ENCODE measurements at regions not wholly inside any gene's neighbourhood (a gene's known extent, or its start where the extent isn't known, plus 50 kb on each side); places are given as distances from the start of the nearest gene placed in this dataset.
"Not testable (repeated sequence)": the region's sequence is repeated elsewhere in the genome, so short reads cannot be mapped to it uniquely, and the experiment has no call there.

- Histone ChIP-seq H3K4me1 (peaks cover 14% of the 10 kb centered on the region), H3K27me3 (ENCODE audit: low read depth) (no peaks in the 10 kb centered on the region), H3K27ac (replicated peaks) (no peak overlapping the region), H3K4me3 (no peak overlapping the region), H3K9me3 (replicated peaks) (no peaks in the 10 kb centered on the region), H3K36me3 (no peaks in the 10 kb centered on the region)
- no peak for DNase-seq
- TF ChIP-seq, protein P1, sequence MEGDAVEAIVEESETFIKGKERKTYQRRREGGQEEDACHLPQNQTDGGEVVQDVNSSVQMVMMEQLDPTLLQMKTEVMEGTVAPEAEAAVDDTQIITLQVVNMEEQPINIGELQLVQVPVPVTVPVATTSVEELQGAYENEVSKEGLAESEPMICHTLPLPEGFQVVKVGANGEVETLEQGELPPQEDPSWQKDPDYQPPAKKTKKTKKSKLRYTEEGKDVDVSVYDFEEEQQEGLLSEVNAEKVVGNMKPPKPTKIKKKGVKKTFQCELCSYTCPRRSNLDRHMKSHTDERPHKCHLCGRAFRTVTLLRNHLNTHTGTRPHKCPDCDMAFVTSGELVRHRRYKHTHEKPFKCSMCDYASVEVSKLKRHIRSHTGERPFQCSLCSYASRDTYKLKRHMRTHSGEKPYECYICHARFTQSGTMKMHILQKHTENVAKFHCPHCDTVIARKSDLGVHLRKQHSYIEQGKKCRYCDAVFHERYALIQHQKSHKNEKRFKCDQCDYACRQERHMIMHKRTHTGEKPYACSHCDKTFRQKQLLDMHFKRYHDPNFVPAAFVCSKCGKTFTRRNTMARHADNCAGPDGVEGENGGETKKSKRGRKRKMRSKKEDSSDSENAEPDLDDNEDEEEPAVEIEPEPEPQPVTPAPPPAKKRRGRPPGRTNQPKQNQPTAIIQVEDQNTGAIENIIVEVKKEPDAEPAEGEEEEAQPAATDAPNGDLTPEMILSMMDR (IDR thresholded peaks at IDR 0.05; ENCODE audit: borderline replicate concordance) = no peak
- intact Hi-C loops (cut with micrococcal nuclease) = no loop called here
Measured at GRCh38 chr6:3965071-3965718, 113.7 kb downstream of the FAM217A start.

- DNase-seq = no peak
- H3K27ac ChIP-seq (replicated peaks) = no peak overlapping the region
- H3K27me3 ChIP-seq (ENCODE audit: low read depth) = no peaks in the 10 kb centered on the region
- TF ChIP-seq, protein P1 (IDR thresholded peaks at IDR 0.05; ENCODE audit: borderline replicate concordance) = no peak
- intact Hi-C loops (cut with micrococcal nuclease) = no loop called here
- no peaks in the 10 kb centered on the region for H3K36me3 ChIP-seq
- peaks cover 14% of the 10 kb centered on the region for H3K4me1 ChIP-seq
- no peaks in the 10 kb centered on the region for H3K9me3 ChIP-seq (replicated peaks)
- H3K4me3 ChIP-seq = no peak overlapping the region
Measured at GRCh38 chr6:3966426-3966825, 112.5 kb downstream of the FAM217A start.

- TF ChIP-seq, protein P1 (IDR thresholded peaks at IDR 0.05; ENCODE audit: borderline replicate concordance) = no peak
- no peaks in the 10 kb centered on the region for H3K9me3 ChIP-seq (replicated peaks)
- H3K4me3 ChIP-seq = no peak overlapping the region
- H3K4me1 ChIP-seq = no peaks in the 10 kb centered on the region
- no peak for DNase-seq
- H3K27me3 ChIP-seq (ENCODE audit: low read depth) = no peaks in the 10 kb centered on the region
- H3K27ac ChIP-seq (replicated peaks) = no peak overlapping the region
- intact Hi-C loops (cut with micrococcal nuclease) = no loop called here
- no peaks in the 10 kb centered on the region for H3K36me3 ChIP-seq
Measured at GRCh38 chr6:3970097-3970496, 108.8 kb downstream of the FAM217A start.

GRCh38 chr6:3973152-3973551 is 105.8 kb downstream of the FAM217A start:
- H3K27me3 ChIP-seq (ENCODE audit: low read depth); H3K9me3 ChIP-seq (replicated peaks); DNase-seq; H3K4me1 ChIP-seq; H3K36me3 ChIP-seq; H3K4me3 ChIP-seq; intact Hi-C loops (cut with micrococcal nuclease); H3K27ac ChIP-seq (replicated peaks): not testable (repeated sequence)

DNA sequence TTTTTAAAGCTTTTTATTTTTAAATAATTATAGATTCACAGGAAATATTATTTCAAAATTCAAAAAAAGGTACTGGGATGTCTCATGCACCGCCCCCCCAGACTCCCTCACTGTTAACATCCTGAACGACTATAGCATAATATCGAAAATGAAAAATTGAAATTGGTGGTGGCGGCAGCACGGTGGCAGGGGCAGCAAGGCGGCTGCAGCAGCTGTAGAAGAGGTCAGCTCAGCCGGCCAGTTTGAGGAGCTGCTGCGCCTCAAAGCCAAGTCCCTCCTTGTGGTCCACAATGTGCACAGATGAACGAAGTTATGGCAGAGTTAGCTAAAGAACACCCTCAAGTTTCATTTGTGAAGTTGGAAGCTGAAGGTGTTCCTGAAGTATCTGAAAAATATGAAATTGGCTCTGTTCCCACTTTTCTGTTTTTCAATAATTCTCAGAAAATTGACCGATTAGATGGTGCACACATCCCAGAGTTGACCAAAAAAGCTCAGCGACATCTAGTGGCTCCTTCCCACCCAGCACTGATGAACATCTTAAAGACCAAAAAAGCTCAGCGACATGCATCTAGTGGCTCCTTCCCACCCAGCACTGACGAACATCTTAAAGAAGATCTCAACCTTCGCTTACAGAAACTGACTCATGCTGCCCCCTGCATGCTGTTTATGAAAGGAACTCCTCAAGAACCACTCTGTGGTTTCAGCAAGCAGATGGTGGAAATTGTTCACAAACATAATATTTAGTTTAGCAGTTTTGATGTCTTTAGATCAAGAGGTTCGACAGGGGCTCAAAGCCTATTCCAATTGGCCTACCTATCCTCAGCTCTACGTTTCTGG is 100.8 kb downstream of the FAM217A start:
- H3K4me3 ChIP-seq = no peak overlapping the region
- H3K27me3 ChIP-seq (ENCODE audit: low read depth) = no peaks in the 10 kb centered on the region
- peak; percentile 25 for DNase-seq
- intact Hi-C loops (cut with micrococcal nuclease) = no loop called here
- TF ChIP-seq, protein P1 (IDR thresholded peaks at IDR 0.05; ENCODE audit: borderline replicate concordance) = peak; percentile 73
- no peaks in the 10 kb centered on the region for H3K36me3 ChIP-seq
- no peak overlapping the region for H3K27ac ChIP-seq (replicated peaks)
- H3K4me1 ChIP-seq = no peaks in the 10 kb centered on the region
- H3K9me3 ChIP-seq (replicated peaks) = no peaks in the 10 kb centered on the region

- H3K27me3 ChIP-seq (ENCODE audit: low read depth); H3K9me3 ChIP-seq (replicated peaks); H3K4me1 ChIP-seq; intact Hi-C loops (cut with micrococcal nuclease); H3K36me3 ChIP-seq; DNase-seq; H3K27ac ChIP-seq (replicated peaks); H3K4me3 ChIP-seq: not testable (repeated sequence)
Measured at GRCh38 chr6:3978966-3979365, 100.0 kb downstream of the FAM217A start.

Data from left ventricle myocardium inferior (tissue), 1 donor.